GM19328 (cell line): ENCODE measurements at regions not wholly inside any gene's neighbourhood (a gene's known extent, or its start where the extent isn't known, plus 50 kb on each side); places are given as distances from the start of the nearest gene placed in this dataset.
"Not testable (repeated sequence)": the region's sequence is repeated elsewhere in the genome, so short reads cannot be mapped to it uniquely, and the experiment has no call there.

Experiments
- ATAC-seq: cut with Tn5 transposase; IDR thresholded peaks from one replicate; pipeline ENCODE4 v1.9.1; 2021; ENCODE audit warnings: mild to moderate bottlenecking, moderate library complexity; ENCODE audit not compliant: unreplicated experiment

DNA sequence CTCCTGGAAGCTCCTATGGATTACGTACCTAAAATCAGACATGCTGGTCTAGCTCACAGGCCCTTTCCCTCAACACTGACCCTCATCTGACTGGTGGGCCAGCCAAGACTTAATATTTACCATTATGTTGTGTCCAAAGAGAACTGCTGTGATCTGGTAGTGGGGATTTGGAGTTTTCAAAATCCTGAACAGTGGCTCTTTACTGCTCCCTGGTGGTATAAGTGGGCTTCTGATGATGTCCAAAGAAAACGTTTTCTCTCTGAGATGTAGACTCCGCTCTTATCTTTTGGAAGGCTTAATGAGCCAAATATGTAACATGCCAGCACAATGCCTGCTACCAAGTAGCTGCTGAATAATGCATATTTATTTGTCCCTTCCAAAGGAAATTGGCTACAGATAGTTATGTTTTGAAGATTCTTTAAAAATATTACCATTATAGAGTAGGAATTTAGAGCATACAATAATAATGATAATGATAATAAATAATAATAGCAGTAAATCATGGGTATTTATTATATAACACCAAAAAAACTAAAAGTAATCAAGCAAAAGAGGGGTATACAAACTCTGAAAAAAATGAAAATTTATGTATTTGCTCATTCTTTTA lies 406.6 kb upstream of the TNC start:
- ATAC-seq, result no peak

DNA sequence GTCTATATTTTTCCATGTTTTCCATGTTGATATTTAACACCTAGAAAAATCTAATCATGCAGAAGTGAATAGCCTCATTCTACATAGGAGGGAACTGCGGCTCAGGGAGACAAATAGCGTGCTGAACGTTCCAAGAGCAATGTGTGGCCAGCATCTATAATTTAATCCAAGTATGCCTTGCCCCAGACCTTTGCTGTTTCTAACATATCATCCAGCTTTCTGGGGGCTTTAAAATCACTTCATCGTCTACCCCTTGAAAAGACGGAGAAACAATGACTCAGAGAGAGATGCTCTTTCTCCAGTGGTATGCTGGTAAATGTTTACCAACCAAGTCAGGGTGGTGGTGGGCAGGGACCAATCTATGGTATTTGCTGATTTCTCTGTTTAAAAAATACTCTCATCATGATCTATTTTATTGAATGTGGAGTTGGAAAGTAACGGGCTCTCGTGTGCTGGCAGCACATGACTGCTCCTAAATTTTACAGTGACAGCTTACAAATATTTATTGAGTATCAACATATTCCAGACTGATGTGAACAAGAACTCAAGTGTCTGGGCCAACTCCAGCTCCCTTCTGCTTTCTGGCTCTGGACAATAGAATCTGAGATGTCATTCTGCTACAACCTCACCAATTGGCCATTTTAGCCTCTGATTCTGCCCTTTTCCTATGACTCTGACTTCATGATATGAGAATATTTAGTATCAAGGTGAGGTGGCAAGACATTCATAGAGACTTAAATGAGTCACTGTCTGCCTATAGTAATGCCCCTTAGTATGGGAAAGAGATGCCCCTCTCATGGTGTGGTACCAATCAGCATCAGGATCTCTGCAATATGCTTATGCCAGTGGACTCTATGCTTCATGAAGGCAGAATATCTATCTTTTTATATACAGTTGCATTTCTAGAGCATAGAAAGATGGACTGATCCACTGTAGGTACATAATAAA lies 407.4 kb upstream of the TNC start:
- no peak for ATAC-seq

DNA sequence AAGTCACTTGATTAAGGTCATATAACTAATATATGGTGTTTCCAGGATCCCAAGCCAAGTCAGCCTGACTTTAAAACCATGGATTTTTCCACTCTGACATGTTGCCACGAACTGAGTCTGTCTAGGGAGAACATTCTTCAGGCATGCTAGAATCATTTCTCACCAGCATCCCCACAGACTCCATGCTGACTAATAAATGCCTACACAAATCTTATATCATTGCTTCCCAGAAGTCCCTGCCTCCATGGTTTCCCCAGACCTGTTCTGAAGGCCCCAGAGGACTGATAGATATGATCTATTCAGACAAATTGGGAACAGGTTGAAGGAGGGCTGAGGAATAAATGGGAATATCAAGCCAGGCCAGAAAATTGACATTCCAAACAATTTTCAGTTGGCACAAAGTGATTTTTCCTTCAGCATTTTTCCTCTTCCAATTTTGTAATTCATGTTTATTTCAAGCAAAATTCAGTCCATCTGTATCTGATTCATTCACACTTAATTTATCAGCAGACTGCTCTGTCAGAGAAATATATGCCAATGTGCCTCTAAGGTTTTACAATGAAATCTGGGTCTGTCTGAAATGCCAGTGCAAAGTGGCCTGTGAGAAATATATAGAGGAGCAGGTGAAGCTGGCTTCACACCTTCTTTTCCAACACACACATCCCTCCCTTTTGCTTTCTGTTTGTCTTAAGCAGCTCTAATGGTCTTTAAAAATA lies 413.6 kb upstream of the TNC start:
- ATAC-seq, result no peak

DNA sequence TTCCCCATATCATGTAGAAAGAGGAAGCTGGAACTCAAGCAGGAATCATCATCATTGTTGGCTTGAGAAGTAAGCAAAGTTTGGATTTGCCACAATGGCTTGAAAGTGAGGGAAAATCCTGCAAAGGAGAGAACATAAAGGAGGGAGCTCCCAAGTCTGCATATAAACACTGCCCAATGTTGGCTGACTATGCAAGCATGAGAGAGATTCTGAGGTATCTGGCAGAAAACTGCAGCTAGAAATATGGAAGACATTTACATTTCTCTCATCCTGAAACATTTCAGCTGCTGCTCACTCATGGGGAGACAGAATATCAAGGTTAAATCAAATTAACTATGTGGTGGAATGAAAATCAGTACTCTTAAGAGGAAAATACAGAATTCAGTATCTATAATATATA lies 415.6 kb upstream of the TNC start:
- no peak for ATAC-seq

DNA sequence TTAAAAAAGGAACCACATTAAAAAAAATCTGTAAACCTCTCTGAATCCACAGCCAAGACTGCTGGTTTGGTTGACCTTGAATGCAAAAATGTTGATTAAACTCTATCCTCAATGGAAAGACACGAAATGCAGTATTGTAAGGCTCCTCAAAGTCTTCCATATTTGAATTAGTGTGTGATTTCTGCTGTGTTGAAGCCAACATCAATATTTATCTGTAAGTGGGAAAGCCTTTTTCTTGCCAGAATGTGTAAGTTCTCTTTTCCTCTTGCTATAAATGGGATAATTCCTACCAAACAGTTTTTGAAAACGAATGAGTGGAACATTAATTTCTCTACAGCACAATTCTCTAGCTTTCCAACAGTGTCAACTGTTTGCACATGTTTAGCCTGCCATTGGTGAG lies 422.1 kb upstream of the TNC start:
- ATAC-seq, result no peak

DNA sequence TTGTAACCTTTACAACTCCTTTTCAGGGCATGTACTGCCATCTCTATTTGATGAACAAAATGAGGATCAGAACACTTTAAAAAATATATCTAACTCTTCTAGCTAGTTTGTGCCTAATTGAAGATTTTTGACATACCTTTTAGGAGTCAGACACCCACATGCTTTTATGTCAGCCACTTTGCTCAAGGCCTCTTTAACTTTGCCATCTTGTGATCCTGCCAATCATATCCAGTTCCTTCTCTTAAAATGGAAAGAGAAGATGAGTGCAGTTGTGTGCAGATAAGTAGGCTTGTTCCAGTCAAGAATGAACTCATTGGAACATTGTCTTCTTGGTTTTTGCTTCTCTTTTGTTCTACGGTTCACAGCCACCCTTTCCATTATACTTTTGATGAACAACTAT lies 425.6 kb upstream of the TNC start:
- ATAC-seq, result no peak

DNA sequence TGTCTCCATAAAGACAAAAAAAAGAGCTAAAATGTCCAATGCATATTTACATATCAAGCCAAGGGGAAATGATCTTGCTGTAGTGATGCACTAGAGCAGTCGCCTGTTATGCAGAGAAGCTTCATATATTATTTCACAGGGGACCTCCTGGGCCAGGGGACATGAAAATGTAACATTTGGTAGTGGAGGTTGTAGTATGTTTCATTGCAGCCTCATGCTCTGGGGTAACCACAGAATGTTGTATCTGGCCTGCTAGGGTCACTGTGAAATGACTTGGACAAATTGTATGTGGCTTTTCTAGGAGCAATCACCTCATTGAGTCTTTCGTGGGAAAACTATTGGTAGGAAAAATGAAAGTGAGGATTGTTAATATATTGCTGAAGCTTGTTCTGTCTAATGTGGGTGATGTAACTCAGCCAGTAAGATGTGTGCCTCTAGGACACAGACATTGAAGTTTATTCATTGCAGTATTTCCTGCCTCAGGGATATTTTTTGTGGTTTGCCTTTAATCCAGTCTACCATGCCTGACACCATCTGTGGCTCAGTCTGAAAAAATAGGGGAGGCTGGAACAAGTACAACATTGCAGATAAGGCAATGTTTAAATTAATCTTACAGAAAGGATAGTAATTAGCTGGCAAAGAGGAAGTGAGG lies 430.8 kb upstream of the TNC start:
- ATAC-seq, result no peak

DNA sequence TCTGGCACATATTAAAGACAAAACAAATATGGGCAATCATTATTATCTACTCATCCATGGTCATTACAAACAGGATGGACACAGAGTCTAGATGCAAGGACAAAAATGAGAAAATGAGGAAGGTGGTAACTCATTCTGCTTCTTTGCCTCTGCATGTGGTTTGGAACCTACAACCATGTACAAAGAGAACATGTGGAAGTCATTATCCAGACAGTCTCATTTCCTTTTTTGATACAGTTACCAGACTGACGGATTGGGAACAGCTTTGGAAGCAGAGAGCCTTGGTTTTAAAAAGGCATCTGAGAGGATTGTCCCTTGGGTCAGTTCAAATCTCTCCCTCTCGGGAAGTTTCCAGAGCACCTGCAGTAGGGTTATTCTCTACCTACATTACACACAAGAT lies 433.4 kb upstream of the TNC start:
- ATAC-seq, result no peak

DNA sequence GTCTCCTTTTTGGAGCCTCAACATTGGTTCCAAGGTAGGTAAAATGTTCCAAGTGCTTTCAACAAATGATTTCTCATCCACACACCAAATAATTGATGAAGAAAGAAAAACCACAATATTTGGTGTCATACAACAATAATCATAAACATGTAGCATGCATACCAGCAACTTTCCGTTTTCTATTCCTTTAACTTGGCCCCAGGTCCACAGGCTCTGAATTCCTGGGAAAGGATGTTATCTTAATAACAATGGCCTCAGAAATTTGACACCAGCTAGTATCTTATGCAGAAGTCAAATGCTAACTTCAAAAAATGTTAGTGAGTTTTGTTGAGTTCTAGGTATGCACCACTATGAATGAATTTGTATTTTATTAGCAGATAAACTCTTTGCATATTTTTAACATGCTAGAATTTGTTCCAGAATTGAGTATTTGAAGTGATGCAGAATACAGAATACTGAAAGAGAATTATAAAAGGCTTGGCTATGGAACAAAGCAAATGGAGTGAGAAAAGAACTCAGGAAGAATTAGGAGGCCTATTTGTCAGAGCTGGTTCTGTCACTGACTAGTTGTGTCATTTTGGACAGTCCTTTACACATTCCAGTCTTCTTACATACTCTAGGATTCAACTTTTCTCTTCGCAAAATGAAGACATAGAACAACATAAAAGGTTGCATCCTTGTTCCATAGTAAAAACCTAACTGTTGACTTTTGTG lies 435.3 kb upstream of the TNC start:
- ATAC-seq, result no peak

DNA sequence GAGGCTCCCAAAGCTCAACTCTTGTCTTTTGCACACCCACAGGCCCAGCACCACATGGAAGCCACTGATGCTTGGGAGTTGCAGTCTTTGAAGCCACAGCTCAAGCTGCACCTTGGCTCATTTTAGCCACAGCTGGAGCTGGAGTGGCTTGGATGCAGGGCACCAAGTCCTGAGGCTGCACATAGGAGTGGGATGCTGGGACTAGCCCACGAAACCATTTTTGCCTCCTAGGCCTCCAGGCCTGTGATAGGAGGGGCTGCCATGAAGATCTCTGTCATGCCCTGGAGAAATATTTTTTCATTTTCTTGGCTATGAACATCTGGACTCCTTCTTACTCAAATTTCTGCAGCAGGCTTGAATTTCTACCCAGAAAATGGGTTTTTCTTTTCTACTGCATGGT lies 438.5 kb upstream of the TNC start:
- ATAC-seq, result no peak

DNA sequence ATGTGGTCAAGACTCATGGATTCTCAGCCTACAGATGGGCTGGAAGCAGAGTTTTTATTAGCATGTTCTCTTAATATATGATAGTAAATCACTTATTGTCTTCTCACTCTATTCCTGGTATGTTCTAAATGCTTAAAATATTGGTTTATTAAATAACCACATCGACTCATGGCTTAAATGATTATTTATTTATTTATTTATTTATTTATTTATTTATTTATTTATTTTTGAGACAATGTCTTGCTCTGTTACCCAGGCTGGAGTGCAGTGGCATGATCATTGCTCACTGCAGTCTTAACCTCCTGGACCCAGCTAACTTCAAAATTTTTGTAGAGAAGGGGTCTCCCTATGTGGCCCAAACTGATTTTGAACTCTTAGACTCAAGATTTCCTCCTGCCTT lies 457.2 kb upstream of the TNC start:
- ATAC-seq, result no peak

DNA sequence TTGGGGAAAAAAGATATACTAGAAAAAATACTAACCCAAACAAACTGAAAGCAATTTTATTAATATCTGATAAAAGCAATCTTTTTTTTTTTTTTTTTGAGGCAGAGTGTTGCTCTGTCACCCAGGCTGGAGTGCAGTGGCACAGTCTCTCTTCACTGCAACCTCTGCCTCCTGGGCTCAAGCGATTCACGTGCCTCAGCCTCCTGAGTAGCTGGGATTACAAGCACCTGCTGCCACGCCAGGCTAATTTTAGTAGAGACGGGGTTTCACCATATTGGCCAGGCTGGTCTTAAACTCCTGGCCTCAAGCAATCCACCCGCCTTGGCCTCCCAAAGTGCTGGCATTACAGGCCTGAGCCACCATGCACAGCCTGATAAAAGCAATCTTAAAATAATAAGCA lies 467.5 kb upstream of the TNC start:
- ATAC-seq, result not testable (repeated sequence)

DNA sequence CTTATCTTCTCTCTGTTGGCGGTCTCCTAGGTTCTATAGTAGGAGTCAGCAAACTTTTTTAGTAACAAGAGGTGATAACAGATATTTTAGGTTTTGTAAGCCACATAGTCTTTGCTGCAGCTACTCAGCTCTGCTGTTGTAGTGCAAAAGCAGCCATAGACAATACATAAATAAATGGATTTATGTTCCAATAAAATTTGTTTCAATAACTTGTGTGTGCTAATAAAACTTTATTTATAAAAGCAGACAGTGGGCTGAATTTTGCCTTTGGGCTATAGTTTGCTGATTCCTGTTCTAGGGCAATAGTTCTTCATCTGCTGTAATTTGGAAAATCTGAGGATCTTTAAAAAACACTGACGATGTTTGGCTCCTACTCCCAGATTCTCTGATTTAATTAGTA lies 469.4 kb upstream of the TNC start:
- no peak for ATAC-seq

DNA sequence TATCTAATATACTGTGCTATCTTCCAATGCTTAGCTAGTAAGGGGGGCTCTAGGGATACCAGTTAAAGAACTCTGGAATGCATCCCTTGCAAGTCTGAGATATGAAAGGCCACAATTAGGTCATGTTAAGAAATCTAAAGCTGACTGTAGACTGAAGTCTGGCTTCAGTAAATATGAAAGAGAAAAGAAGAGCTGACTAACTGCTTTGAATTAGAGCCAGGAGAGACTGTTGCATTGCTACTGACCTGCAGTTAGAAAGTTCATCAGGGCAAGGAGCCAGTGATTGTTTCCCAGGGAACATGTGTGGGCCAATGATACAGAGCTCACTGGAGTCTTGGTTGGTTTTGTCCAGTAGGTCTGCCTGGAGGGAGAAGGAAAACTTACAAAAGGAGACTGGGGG lies 472.1 kb upstream of the TNC start:
- no peak for ATAC-seq

DNA sequence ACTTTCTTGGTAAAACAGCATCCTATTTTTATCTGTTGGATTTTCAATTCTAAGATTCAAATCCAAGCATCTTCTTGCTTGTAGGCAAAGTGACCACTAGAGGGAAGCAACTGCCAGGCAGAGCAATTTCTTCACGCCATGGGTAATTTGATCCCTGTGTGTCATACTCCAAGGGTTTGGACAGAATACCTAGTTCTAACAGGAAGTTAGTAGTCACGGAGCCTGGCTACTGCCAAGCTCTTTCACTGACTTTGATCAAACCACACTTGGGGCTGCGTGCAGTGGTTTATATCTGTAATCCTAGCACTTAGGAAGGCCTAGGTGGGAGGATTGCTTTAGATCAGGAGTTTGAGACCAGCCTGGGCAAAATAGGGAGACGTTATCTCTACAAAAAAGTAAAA lies 473.6 kb upstream of the TNC start:
- ATAC-seq, result no peak

DNA sequence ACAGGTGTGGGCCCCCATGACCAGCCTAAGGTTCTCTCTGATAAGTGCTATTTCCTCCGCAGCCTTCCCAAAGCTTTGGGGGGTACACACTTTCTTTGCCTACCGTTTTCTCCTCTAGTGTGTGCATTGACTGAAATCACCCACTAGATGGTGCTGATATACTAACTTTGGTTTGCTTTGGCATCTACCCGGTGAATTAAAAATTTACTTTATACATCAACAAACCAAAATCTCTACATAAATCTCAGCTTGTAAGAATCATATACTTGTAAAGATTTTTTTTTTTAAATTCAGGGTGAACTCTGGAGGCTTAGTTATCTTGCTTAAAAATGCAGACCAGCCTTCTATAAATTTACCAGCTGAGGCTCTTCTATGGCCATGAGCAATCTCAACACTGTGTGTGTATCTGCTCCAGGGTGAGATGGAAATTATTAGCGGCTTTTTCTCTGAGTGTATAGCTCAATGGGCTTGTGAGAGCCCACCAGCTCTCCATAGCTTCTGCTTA lies 475.7 kb upstream of the TNC start:
- no peak for ATAC-seq

DNA sequence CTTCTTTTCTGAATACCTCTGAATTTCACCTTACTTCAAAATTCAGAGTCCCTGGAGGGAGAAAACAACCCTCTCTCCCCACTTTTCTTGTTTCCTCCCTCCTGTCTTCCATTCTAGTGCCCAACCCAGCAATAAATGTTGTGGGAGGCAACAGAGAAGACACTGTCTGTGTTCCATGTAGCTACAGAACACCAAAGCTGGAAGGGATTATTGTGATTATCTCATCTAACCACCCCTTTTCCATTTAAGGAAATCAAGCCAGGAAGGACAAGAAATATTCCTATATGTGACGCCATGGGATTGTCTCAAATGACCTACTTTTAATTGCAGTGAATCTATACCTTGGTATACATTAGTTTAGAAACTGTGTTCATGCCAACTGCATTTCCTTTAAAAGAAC lies 476.6 kb upstream of the TNC start:
- ATAC-seq, result no peak

DNA sequence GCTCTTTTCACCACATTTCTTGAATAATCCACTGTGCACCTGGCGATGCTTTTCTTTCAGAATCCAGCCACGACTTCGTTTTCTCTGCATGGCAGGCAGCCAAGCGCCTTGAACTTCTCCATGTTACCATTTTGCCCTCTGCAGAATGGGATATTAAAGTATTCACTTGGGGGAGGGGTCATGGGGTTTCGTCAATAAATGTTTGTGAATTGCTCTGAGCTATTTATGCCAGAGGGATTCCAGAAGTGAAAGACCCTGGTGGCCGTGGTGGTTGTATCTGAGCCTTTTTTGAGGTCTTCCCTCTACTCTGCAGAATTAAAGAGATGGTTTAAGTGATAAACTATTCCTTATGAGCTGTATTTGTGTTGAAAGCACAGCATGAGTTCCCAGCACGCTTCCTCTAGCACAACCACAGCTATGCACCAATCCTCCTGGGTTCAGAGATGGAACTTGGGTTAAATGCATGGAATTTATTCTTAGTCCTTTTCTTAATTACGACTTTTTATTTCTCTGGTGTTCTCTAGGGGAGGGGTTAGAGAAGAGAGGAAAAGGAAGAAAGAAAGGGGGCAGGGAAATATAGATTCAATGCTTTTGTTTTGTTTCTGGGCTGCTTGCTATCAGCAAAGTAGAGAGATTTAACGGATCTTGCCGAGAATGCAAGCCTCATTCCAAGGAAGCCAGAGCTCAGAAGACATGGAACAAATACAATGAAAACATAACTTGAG lies 478.2 kb upstream of the TNC start:
- no peak for ATAC-seq

DNA sequence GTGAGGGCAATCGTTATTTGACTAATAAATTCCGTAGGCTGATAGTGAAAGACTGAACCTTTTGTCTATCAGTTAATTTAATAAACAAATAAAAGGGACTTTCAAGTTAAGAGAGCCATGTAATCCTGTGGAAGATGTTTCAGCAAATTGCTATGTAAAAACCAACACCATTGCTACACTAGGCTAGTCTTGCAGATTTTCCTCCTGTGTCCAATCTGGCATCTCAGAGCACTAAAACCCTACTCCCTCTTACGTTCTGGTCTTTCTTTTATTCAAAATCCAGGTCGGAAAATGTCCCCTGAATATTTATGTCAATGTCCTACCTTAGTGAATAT lies 478.8 kb upstream of the TNC start:
- no peak for ATAC-seq

DNA sequence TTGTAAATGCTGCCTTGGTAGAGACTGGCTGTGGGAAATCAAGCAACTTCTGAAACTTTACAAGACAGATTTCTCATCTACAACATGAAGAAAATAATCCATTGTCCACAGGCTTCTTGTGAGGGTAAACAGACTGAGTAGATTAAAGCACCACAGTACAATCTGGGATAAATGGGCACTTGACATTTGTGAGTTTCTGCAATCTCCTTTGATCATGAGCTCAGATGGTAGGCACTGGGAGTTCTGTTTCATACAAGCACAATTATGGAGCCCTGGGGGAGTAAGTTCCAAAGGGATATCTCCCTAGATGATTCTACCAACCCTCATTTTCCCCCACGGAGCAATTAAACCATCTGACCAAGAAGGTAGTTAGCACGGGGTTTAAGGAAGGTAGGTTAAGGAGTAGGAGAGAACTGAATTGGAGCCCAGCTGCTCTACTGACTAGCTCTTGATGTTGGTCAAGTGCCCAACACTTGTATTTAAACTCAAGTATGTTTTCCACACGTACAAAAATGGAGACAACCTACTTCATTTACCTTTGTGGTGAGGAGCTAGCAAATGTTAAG lies 479.5 kb upstream of the TNC start:
- no peak for ATAC-seq
